HT-29 (cell line): ENCODE measurements at regions not wholly inside any gene's neighbourhood (a gene's known extent, or its start where the extent isn't known, plus 50 kb on each side); places are given as distances from the start of the nearest gene placed in this dataset.
A peak's percentile ranks its signal among the peaks of the same experiment; 100 is the strongest.

Source experiments
- DNase-seq: peaks from one replicate; pipeline ENCODE4 v3.0.0-alpha.2; 2015; ENCODE audit warnings: low spot score

GRCh38 chr4:30443289-30443688 lies 276.9 kb upstream of the PCDH7 start:
- DNase-seq = no peak

GRCh38 chr4:30450474-30450873 lies 269.7 kb upstream of the PCDH7 start:
- DNase-seq = no peak

DNA sequence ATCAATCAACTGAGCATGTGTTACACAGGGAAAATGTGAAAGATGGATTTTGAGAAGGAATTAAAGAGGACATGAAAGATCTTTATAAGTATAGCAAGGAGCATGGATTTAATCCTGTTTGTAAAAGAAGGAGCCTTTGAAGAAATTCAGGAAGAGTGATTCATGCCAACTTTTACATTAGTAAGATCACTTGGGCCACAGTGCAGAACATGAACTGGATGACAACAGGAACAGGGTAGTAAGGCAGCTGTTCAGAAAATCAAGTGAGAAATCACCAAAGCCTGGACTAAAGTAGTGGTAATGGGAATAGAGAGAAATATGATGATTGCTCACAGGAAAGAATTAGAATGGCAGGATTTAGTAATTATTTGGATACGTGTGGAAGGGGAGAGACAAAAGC lies 265.7 kb upstream of the PCDH7 start:
- DNase-seq = no peak

DNA sequence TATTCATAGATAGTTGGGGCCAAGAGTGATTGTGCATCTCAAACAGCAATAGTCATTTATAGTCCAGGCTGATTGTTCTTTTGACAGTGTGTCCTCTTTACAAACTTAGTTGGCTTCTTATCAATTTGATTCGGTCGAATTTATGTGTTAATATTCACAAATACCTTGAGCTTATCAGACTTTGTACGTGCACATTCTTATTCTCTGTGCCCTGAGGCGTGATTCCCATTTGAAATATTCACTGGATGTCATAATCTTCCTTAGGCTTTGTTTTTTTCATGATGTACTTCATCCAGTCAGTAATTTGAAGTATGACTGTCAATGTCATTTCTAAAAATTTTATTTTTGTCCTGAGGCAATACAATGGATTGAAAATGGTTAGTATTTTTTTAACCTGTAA lies 263.5 kb upstream of the PCDH7 start:
- no peak for DNase-seq

DNA sequence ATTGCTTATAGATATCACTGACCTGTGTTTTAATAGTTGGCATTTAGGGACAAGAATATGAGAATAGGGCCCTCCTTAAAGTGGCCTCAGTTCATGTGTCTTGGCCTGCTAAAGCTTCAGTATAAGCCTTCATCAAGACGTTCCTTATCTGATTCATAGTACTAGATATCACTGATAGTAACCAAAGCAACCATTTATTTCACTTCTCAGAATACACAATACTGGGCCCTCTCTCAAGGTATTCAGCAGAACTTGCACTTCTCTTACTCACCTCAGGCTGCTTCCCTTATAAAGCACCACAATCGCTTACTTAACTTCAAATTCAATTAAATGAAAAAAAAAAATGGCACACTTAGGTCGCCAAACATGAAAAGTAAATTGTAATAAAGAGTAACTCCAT lies 259.4 kb upstream of the PCDH7 start:
- no peak for DNase-seq

GRCh38 chr4:30461218-30461617 lies 259.0 kb upstream of the PCDH7 start:
- DNase-seq = no peak

GRCh38 chr4:30462445-30463090 lies 257.6 kb upstream of the PCDH7 start:
- DNase-seq = no peak

DNA sequence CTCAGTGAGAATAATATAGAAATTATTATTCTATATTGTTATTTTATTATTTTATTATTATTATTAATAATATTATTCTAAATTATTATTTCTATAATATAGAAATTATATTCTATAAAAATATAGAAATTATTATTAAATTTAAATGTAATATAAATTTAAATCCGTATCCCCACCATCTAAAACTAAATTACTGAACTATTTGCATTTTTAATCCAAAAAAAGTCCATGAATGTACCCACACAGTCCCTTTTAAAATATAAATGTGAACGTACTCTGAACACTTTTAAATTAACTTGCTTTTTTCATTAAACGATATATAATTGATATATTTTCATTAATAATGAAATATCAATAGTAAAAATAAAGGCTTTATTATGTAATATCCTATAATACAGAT lies 248.3 kb upstream of the PCDH7 start:
- DNase-seq = no peak

- no peak for DNase-seq
Observed at GRCh38 chr4:30473225-30473624, 246.9 kb upstream of the PCDH7 start.

DNA sequence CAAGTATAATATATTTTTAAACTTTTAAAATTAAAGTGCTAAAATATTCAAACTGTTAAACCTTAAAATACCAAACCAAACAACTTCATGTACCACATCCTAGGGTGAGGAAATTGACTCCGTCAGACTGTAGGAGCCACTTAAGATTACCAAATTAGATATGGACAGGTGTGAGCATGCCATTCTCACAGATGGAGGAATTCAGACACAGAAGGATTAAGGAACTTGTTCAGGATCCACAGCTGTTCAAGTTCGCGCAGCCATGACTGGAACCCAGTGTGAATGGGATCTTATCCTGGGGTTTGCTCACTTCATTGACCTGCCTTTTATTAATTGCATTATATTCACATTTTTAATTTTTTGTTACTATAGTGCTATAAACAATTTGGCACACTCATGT lies 224.9 kb upstream of the PCDH7 start:
- no peak for DNase-seq

GRCh38 chr4:30495651-30496310 lies 224.4 kb upstream of the PCDH7 start:
- DNase-seq = no peak

- no peak for DNase-seq
Observed at GRCh38 chr4:30511751-30512150, 208.4 kb upstream of the PCDH7 start.

GRCh38 chr4:30518211-30518610 lies 202.0 kb upstream of the PCDH7 start:
- DNase-seq = no peak

- DNase-seq = no peak
Observed at GRCh38 chr4:30525662-30526315, 194.4 kb upstream of the PCDH7 start.

DNA sequence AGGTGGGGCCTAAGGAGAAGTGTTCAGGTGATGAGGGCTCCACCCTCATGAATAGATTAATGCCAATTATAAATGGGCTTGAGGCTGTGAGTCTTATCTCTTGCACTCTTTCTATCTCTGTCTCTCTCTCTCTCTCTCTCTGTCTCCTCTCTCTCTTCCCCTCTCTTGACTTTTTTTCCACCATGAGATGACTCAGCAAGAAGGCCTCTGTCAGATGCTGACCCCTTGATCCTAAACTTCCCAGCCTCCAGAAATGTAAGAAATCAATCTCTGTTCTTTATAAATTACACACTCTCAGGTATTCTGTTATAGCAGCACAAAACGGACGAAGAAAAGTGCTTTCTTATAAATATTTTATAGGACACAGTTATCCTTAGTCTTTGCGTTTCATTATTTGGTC lies 184.9 kb upstream of the PCDH7 start:
- DNase-seq = no peak

DNA sequence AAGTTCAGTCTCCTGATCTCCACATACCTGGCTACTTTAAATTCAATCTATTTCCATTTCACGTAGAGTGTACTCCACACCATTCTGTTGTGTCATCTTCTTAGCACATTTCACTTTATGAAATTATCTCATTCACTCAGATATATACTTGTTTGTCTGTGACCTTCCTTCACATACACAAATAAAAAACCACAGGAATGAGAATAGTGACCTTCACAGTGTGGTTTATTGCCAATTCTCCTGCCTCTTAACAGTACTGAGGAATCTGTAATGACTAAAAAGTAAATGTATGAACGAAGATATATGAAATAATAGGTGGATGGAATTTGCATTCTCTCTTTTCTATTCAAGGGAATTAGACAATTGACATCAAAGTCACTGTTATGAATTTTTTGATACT lies 183.9 kb upstream of the PCDH7 start:
- DNase-seq = peak; percentile 34

DNA sequence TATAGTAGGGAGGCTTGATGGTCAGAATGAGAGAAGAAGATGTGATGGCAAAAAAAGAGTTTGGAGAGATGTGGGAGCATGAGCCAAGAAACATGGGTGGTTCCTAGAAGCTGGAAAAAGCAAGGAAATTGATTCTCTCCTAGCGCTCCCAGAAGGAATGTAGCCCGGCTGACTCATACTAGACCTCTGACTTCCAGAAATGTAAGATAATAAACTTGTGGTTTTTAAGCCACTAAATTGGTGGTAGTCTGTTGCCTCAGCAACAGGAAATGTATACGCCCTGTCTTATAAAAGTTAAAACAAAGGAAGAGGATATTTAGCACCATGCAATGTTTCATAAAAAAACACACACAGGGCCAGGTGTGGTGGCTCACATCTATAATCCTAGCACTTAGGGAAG lies 182.7 kb upstream of the PCDH7 start:
- DNase-seq = peak; percentile 80

DNA sequence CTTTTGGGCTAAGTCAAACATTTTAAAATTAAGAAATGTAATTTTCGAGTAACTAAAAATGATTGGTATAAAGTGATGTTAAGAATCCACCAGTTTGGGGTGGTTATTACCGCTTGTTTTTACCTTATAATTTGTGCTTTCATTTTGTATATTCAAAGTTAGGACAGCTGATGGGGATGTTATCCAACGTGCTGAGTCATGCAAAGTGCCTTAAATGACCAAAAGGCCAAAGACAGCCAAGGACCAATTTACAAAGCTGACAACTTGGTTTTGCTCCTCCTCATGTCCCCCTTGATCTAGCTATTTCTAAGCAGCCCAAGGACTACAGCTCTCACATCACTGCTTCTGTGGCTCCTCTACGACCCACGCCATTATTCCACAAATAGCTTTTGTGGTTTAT lies 181.4 kb upstream of the PCDH7 start:
- DNase-seq = no peak

- no peak for DNase-seq
Observed at GRCh38 chr4:30543057-30543456, 177.1 kb upstream of the PCDH7 start.

- DNase-seq = no peak
Observed at GRCh38 chr4:30553151-30553550, 167.0 kb upstream of the PCDH7 start.

- no peak for DNase-seq
Observed at GRCh38 chr4:30553706-30554105, 166.5 kb upstream of the PCDH7 start.

DNA sequence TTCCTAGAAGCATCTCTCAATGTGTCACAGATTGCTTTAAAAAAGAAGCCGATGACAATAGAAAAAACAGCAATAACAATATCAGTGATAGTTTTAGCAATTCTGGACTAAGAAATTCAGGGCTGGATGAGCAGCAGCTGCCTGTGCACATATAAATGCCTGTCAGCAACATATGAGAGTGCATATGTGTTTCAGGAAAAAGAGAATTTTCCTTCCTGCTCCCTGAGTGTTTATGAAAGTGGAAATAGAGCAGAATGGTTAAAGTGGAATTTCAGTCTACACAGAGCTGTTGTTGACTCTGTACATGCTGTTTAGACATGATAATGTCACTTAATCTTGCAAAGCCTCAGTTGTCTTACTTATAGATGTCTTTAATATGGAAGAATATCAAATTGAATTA lies 164.4 kb upstream of the PCDH7 start:
- no peak for DNase-seq

GRCh38 chr4:30559481-30559880 lies 160.7 kb upstream of the PCDH7 start:
- DNase-seq = no peak
